Activated CD8-positive, alpha-beta memory T cell treated with anti-CD3 and anti-CD28 coated beads, Interleukin-2, amount 50 U/mL, for 48 hours (primary cell): ENCODE measurements at regions not wholly inside any gene's neighbourhood (a gene's known extent, or its start where the extent isn't known, plus 50 kb on each side); places are given as distances from the start of the nearest gene placed in this dataset.
"Not testable (repeated sequence)": the region's sequence is repeated elsewhere in the genome, so short reads cannot be mapped to it uniquely, and the experiment has no call there.

ENCODE experiments used
- DNase-seq: peaks from one replicate; pipeline ENCODE4 v3.0.0-alpha.2; 2020

GRCh38 chr13:65343898-65344663 lies 1886.1 kb downstream of the PCDH9 start:
- DNase-seq, result no peak

GRCh38 chr13:65342541-65343337 lies 1887.4 kb downstream of the PCDH9 start:
- DNase-seq, result no peak

- DNase-seq, result no peak
Observed at GRCh38 chr13:65339241-65339640, 1890.9 kb downstream of the PCDH9 start.

- DNase-seq, result no peak
Observed at GRCh38 chr13:65336916-65337315, 1893.2 kb downstream of the PCDH9 start.

- no peak for DNase-seq
Observed at GRCh38 chr13:65336087-65336749, 1893.9 kb downstream of the PCDH9 start.

- no peak for DNase-seq
Observed at GRCh38 chr13:65330691-65331090, 1899.4 kb downstream of the PCDH9 start.

- DNase-seq, result no peak
Observed at GRCh38 chr13:65330287-65330686, 1899.8 kb downstream of the PCDH9 start.

- not testable (repeated sequence) for DNase-seq
Observed at GRCh38 chr13:65323192-65323591, 1906.9 kb downstream of the PCDH9 start.

- not testable (repeated sequence) for DNase-seq
Observed at GRCh38 chr13:65321423-65321822, 1908.7 kb downstream of the PCDH9 start.

GRCh38 chr13:65314008-65314407 lies 1916.1 kb downstream of the PCDH9 start:
- DNase-seq, result no peak

- DNase-seq, result no peak
Observed at GRCh38 chr13:65310663-65311328, 1919.3 kb downstream of the PCDH9 start.

GRCh38 chr13:65309906-65310305 lies 1920.2 kb downstream of the PCDH9 start:
- DNase-seq, result no peak

GRCh38 chr13:65308729-65309128 lies 1921.4 kb downstream of the PCDH9 start:
- not testable (repeated sequence) for DNase-seq

- no peak for DNase-seq
Observed at GRCh38 chr13:65307056-65307455, 1923.1 kb downstream of the PCDH9 start.

- DNase-seq, result no peak
Observed at GRCh38 chr13:65302691-65303090, 1927.4 kb downstream of the PCDH9 start.

GRCh38 chr13:65301506-65301905 lies 1928.6 kb downstream of the PCDH9 start:
- no peak for DNase-seq

- DNase-seq, result no peak
Observed at GRCh38 chr13:65300220-65300619, 1929.9 kb downstream of the PCDH9 start.

GRCh38 chr13:65293530-65294198 lies 1936.5 kb downstream of the PCDH9 start:
- DNase-seq, result no peak

GRCh38 chr13:65292488-65292901 lies 1937.6 kb downstream of the PCDH9 start:
- no peak for DNase-seq

- DNase-seq, result no peak
Observed at GRCh38 chr13:65287405-65287804, 1942.7 kb downstream of the PCDH9 start.

GRCh38 chr13:65275838-65276630 lies 1954.1 kb downstream of the PCDH9 start:
- DNase-seq, result no peak

- DNase-seq, result no peak
Observed at GRCh38 chr13:65275108-65275507, 1955.0 kb downstream of the PCDH9 start.
